ENCODE measurements at regions not wholly inside any gene's neighbourhood (a gene's known extent, or its start where the extent isn't known, plus 50 kb on each side); places are given as distances from the start of the nearest gene placed in this dataset.
"Not testable (repeated sequence)": the region's sequence is repeated elsewhere in the genome, so short reads cannot be mapped to it uniquely, and the experiment has no call there.

DNA sequence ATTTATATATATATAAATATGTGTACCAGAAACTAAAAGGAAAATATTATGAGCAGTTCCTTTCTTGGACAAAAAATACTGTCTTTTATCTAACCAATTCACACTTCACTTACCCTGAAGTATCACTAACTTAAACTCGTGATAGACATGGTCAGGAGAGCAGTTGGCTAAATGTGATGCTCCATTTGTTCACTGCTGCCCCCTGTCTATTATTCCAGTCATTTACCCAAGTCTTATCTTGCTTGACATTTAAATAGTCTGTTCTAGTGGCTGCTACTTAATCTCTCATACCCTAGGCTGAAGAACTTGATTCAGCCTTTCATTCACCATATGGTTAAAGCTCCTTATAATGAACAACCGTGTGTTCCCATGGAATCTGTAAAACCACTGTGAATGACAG, 789.6 kb upstream of the EYS start:
- DNase-seq = no peak

DNA sequence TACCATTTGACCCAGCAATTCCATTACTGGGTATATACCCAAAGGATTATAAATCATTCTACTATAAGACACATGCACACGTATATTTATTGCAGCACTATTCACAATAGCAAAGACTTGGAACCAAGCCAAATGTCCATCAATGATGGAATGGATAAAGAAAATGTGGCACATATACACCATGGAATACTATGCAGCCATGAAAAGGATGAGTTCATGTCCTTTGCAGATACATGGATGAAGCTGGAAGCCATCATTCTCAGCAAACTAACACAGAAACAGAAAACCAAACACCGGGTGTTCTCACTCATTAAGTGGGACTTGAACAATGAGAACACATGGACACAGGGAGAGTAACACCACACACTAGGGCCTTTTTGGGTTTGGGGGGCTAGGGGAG, 787.6 kb upstream of the EYS start:
- not testable (repeated sequence) for DNase-seq

- DNase-seq = no peak
These were observed 782.4 kb upstream of the EYS start for GRCh38 chr6:66489269-66489987.

GRCh38 chr6:66481216-66481615, 774.2 kb upstream of the EYS start:
- DNase-seq = no peak

- DNase-seq = no peak
These were observed 771.7 kb upstream of the EYS start for GRCh38 chr6:66478705-66479104.

DNA sequence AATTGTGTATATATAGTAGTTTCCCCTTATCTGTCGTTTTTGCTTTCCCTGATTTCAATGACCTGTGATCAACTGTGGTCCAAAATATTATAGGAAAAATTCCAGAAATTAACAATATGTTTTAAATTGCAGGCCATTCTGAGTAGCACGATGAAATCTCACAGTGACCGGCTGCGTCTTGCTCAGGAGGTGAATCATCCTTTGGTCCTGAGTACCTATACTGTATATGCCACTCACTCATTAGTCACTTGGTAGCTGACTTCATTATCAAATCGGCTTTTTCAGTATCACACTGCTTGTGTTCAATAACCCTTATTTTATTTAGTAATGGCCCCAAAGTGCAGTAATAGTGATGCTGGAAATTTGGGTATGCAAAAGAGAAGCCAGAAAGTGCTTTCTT, 728.3 kb upstream of the EYS start:
- DNase-seq = no peak

GRCh38 chr6:66429210-66429609, 722.2 kb upstream of the EYS start:
- DNase-seq = no peak

- DNase-seq = no peak
These were observed 716.0 kb upstream of the EYS start for GRCh38 chr6:66423047-66423446.

DNA sequence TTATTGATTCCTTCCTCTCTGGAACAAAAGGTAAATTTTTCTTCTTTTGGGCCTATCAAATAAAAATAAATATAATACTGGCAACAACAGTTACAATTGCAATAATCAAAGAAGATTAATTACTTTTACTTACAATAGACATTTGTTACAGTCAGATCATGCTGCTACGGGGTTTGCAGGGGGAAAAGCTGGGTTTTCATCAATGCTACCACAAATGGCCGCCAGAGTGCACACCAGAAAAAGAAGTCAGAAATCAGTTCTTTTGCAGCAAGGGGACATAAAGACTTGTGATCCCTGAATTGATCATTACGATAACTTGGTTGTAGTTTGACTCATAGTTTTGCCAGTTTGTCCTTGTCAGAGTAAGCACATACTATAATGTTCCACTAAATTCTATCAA, 714.5 kb upstream of the EYS start:
- DNase-seq = peak in 1 of 56 donors; percentile 1

DNA sequence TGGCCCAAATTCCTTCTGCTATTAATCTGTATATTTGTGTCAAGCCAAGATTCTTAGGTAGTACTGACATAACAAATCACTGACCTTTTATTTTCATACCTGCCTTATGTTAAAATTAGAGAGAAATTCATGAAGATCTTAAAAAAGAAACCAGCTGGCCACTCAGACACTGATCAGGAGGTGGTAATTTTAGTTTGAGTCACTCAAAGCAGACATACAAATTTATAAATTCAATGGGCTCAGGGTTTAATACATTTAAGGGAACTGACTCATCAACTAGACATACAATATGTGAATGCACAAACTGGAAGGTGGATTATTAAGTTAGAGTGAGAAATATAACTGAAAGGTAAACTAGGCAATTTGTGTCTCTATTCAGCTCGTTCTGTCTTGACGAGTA, 711.9 kb upstream of the EYS start:
- DNase-seq = no peak

DNA sequence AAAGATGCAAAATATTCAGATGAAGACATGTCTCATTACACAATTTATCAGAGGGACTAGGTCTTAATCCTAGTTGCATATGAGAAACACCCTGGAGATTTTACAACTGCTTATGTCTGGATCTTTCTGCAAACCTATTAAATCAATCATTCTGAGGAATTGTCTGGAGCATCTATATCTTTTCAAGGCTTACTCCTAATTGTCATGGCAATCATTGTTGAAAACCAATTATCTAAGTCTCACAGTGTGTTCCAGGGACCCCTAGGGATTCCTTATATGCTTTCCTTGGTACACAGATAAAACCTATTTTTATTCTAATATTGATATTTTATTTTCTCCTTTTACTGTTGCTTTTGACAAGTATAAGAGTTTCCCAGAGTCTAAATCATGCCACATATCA, 696.9 kb upstream of the EYS start:
- no peak for DNase-seq

DNA sequence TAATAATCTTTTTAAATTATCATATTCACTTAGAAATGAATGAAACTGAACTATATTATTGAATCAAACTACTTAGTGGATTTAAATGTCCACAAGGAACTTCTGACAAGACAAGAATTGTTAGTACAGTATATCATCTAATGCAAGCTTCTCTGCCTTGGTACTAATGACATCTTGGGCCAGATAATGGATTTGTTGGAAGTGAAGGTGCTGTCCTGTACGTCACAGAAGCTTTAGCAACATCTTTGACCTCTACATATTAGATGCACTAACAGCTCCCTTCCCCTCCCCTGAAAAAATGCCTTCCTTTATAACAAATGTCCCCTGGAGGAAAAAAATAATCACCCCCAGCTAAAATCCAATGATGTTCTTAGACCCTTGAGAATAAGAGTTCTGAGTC, 695.8 kb upstream of the EYS start:
- no peak for DNase-seq

GRCh38 chr6:66396549-66396948, 689.5 kb upstream of the EYS start:
- DNase-seq = peak in 1 of 56 donors; percentile 9

DNA sequence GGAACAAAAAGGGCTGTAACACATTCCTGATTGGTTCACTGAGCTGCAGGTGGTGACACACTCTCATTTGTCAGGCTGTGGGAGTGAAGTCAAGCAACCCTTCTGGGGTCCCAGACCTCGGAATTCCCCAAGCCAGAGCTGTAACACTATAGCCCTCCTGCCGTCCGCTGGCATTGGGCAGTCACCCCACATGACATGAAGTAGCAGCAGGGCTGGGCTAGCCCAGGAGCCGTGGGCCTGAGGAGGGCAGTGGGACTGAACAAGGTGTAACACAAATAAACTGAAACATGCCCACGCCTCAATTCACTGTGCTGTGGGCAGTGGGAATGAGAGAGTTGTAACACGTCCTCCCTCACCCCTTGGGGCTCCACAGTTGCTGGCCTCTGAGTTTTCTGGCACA, 689.1 kb upstream of the EYS start:
- DNase-seq = no peak

GRCh38 chr6:66390393-66390792, 683.4 kb upstream of the EYS start:
- no peak for DNase-seq

DNA sequence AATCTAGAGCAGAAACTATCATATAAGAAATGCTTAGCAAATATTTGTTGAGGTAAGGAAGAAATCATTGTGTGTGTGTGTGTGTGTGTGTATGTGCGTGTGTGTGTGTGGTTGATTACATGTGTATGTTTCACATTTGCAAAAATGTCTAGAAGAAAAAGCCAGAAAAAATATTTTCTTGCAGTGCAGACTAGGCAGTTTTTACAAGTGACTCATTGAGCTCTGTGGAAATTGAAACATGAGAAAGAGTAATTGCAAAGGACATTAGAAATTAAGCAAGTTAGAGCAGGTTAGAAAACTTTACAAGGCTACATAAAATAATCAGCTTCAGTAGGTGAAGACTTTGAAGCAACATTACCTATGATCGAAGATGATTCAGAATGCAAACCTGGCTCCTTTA, 669.0 kb upstream of the EYS start:
- no peak for DNase-seq

DNA sequence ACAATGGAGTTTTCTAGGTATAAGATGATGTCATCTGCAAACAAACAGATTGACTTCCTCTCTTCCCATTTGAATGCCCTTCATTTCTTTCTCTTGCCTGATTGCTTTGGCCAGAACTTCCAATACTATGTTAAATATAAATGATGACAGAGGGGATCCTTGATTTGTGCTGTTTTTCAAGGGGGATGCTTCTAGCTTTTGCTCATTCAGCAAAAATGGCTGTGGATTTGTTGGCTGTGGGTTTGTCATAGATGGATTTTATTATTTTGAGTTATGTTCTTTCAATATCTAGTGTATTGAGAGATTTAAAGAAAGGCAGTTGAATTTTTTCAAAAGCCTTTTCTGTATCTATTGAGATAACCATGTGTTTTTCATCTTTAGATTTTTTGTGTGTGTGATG, 662.4 kb upstream of the EYS start:
- DNase-seq = no peak

- DNase-seq = no peak
These were observed 655.9 kb upstream of the EYS start for GRCh38 chr6:66362888-66363287.

DNA sequence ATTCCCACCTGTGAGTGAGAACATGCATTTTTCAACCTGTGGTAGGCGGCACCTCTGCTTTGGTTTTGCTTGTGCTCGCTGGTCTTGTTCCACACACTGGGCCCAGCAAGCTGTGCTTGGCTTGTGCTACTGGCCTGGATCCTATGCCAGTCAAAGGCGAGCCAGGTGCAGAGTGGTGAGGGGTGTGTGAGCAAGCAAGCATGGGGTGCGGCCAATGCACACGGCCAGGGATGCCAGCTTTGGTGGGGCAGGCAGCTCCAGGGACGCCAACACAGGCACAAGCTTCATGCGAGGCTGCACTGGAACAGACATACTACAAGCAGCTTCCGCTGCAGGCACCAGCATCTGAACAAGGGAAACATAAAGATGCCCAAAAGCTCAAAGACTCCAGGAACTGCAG, 654.9 kb upstream of the EYS start:
- DNase-seq = no peak

DNA sequence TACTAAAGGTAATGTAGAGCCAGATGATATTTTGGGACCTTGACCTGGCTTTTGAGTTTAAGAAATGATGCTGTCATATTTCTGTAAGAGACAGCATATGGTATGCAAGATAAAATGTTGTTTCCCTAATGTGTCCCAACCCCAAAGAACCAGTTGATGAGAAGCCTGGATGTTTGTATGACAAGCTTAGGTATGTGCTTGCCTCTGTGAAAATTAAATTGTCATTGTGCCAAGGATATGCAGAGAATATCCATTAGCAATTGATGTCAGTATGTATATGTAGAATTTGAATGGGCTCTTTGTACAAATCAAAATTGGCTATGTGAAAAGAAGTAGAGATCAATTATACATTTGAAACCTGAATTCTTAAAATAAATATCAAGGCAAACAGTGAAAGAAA, 650.8 kb upstream of the EYS start:
- no peak for DNase-seq

GRCh38 chr6:66355471-66355870, 648.4 kb upstream of the EYS start:
- DNase-seq = no peak

- no peak for DNase-seq
These were observed 637.8 kb upstream of the EYS start for GRCh38 chr6:66344796-66345195.

DNA sequence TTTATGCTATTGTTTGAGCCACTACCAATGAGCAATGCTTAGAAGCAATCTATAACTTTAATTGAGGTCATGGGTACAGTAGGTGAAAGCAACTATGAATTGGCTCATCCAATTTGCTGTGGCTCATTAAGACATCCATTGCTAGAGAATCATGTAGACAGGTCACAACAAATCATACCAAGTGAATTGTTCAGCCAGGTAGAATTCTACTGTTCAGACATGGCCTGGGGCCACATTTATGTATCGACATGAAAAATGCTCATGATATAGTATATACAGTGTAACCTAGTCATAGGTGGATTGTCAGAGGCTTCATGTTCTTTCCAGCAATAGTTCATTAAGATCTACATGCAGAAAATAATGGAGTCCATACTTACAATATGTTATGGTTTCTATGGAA, 633.7 kb upstream of the EYS start:
- DNase-seq = no peak

DNA sequence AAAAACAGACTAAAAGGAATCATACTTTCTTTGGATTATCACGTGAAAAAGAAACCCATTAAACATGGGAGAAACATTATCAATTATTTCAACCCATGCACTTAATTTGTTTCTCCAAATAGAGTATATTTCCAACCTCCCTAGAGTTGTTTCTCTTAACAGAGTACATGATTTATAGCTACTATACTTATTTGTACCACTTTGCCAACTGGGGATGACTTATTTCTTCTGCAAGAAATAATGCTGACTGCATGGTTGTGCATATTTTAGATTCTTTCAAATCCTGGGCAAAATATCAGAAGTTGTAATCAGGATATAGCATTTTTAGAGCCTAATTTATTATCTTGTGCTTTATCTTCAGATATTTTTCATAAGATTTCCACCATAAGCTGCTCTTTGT, 629.1 kb upstream of the EYS start:
- DNase-seq = no peak

Data from nucleus accumbens (tissue), 56 donors.